Tibial nerve (tissue), 4 donors: ENCODE measurements at regions not wholly inside any gene's neighbourhood (a gene's known extent, or its start where the extent isn't known, plus 50 kb on each side); places are given as distances from the start of the nearest gene placed in this dataset.

Experiments used
- CTCF ChIP-seq, 5 experiments: fragments of 200-600 bp in 3 of 5; fragments of 450-650 bp in 2 of 5; sonication (generic) in 3 of 5; IDR thresholded peaks; one replicate each; pipeline ENCODE4 v1.5.1; 2016 to 2019; ENCODE audit warnings: antibody characterized with exemption in 5 of 5, mild to moderate bottlenecking in 3 of 5, moderate library complexity in 2 of 5
- EP300 ChIP-seq, 2 donors: sonication (generic); formaldehyde crosslinking; IDR thresholded peaks; one replicate each; pipeline ENCODE4 v1.6.1; 2017; ENCODE audit warnings: antibody characterized with exemption in 2 of 2, mild to moderate bottlenecking in 1 of 2
- POLR2A ChIP-seq, 2 donors: fragments of 450-650 bp; IDR thresholded peaks; one replicate each; pipeline ENCODE4 v1.6.1; 2017; ENCODE audit warnings: antibody characterized with exemption in 2 of 2, mild to moderate bottlenecking in 2 of 2, moderate library complexity in 2 of 2

DNA sequence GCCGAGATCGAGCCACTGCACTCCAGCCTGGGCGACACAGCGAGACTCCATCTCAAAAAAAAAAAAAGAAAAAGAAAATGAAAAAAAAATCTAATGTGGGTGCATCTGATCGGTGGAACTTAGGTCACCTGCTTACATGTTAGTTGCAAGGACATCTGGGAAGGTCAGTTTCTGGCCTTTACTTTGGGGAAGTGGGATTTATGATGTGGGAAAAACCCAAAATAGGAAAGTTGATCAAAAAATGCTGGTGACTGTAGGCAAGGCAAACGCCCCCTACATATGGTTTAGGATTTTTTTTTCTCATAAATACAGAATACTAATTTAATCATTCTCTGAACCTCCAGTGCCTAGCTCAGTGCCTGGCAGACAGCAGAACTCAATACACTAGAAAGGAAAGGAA lies 69.2 kb upstream of the PIM1 start:
- TF ChIP-seq CTCF (IDR thresholded peaks at IDR 0.05) (no peak), POLR2A (IDR thresholded peaks at IDR 0.05) (no peak), EP300 (IDR thresholded peaks at IDR 0.05) (no peak)
